ENCODE measurements at regions not wholly inside any gene's neighbourhood (a gene's known extent, or its start where the extent isn't known, plus 50 kb on each side); places are given as distances from the start of the nearest gene placed in this dataset.

- POLR2A ChIA-PET = no interaction called here
- BruUV-seq (replicated peaks) = no TSS peak
- no peaks in the 10 kb centered on the region for H3K4me1 Mint-ChIP-seq (ENCODE audit: insufficient read depth, unreplicated experiment)
- no peaks in the 10 kb centered on the region for H3K36me3 Mint-ChIP-seq (ENCODE audit: insufficient read depth, unreplicated experiment)
- H3K9me3 Mint-ChIP-seq (ENCODE audit: unreplicated experiment) = no peaks in the 10 kb centered on the region
- intact Hi-C loops (cut with micrococcal nuclease) = no loop called here
- TF ChIP-seq CTCF (IDR thresholded peaks at IDR 0.05; ENCODE audit: unreplicated experiment) = no peak
- DNase-seq (ENCODE audit: unreplicated experiment) = no peak
- no peaks in the 10 kb centered on the region for H3K27me3 Mint-ChIP-seq (ENCODE audit: insufficient read depth, unreplicated experiment)
- no peak overlapping the region for H3K27ac Mint-ChIP-seq (ENCODE audit: low read depth, unreplicated experiment)
- H3K4me3 Mint-ChIP-seq (ENCODE audit: unreplicated experiment) = no peak overlapping the region
- CTCF ChIA-PET = interaction anchor here (0.6 kb wide), 1 partner anchor 35 kb away, joined by 3 read pairs; no protein-coding TSS in a partner anchor
Measured at GRCh38 chr2:57460396-57461276, 586.0 kb upstream of the VRK2 start.

GRCh38 chr2:57461624-57462023 is 585.0 kb upstream of the VRK2 start:
- DNase-seq (ENCODE audit: unreplicated experiment) = no peak
- Mint-ChIP-seq H3K9me3 (ENCODE audit: unreplicated experiment) (no peaks in the 10 kb centered on the region), H3K36me3 (ENCODE audit: insufficient read depth, unreplicated experiment) (no peaks in the 10 kb centered on the region), H3K27ac (ENCODE audit: low read depth, unreplicated experiment) (no peak overlapping the region), H3K27me3 (ENCODE audit: insufficient read depth, unreplicated experiment) (no peaks in the 10 kb centered on the region), H3K4me1 (ENCODE audit: insufficient read depth, unreplicated experiment) (no peaks in the 10 kb centered on the region), H3K4me3 (ENCODE audit: unreplicated experiment) (no peak overlapping the region)
- TF ChIP-seq CTCF (IDR thresholded peaks at IDR 0.05; ENCODE audit: unreplicated experiment) = no peak
- CTCF ChIA-PET = interaction anchor here (0.5 to 0.7 kb wide), 2 partner anchors 84 to 1259 kb away, joined by 3 read pairs; no protein-coding TSS in a partner anchor
- no TSS peak for BruUV-seq (replicated peaks)
- intact Hi-C loops (cut with micrococcal nuclease) = no loop called here
- POLR2A ChIA-PET = interaction anchor here (0.7 kb wide), 1 partner anchor 9 kb away, joined by 3 read pairs; no protein-coding TSS in a partner anchor

- POLR2A ChIA-PET = no interaction called here
- Mint-ChIP-seq H3K27me3 (ENCODE audit: insufficient read depth, unreplicated experiment) (no peaks in the 10 kb centered on the region), H3K4me3 (ENCODE audit: unreplicated experiment) (no peak overlapping the region), H3K4me1 (ENCODE audit: insufficient read depth, unreplicated experiment) (no peaks in the 10 kb centered on the region), H3K9me3 (ENCODE audit: unreplicated experiment) (no peaks in the 10 kb centered on the region), H3K27ac (ENCODE audit: low read depth, unreplicated experiment) (no peak overlapping the region), H3K36me3 (ENCODE audit: insufficient read depth, unreplicated experiment) (no peaks in the 10 kb centered on the region)
- intact Hi-C loops (cut with micrococcal nuclease) = no loop called here
- BruUV-seq (replicated peaks) = no TSS peak
- no peak for TF ChIP-seq CTCF (IDR thresholded peaks at IDR 0.05; ENCODE audit: unreplicated experiment)
- no peak for DNase-seq (ENCODE audit: unreplicated experiment)
- CTCF ChIA-PET = no interaction called here
Measured at GRCh38 chr2:57465067-57465466, 581.5 kb upstream of the VRK2 start.

GRCh38 chr2:57465967-57466366 is 580.6 kb upstream of the VRK2 start:
- TF ChIP-seq CTCF (IDR thresholded peaks at IDR 0.05; ENCODE audit: unreplicated experiment) = no peak
- BruUV-seq (replicated peaks) = no TSS peak
- H3K36me3 Mint-ChIP-seq (ENCODE audit: insufficient read depth, unreplicated experiment) = no peaks in the 10 kb centered on the region
- no peaks in the 10 kb centered on the region for H3K4me1 Mint-ChIP-seq (ENCODE audit: insufficient read depth, unreplicated experiment)
- H3K27me3 Mint-ChIP-seq (ENCODE audit: insufficient read depth, unreplicated experiment) = no peaks in the 10 kb centered on the region
- CTCF ChIA-PET = no interaction called here
- H3K27ac Mint-ChIP-seq (ENCODE audit: low read depth, unreplicated experiment) = no peak overlapping the region
- POLR2A ChIA-PET = no interaction called here
- H3K4me3 Mint-ChIP-seq (ENCODE audit: unreplicated experiment) = no peak overlapping the region
- DNase-seq (ENCODE audit: unreplicated experiment) = no peak
- intact Hi-C loops (cut with micrococcal nuclease) = no loop called here
- H3K9me3 Mint-ChIP-seq (ENCODE audit: unreplicated experiment) = no peaks in the 10 kb centered on the region
